K562 (cell line): ENCODE measurements at regions not wholly inside any gene's neighbourhood (a gene's known extent, or its start where the extent isn't known, plus 50 kb on each side); places are given as distances from the start of the nearest gene placed in this dataset.

ENCODE experiments used
- OTX1 ChIP-seq: fragments of 450-650 bp; formaldehyde crosslinking; IDR thresholded peaks from 2 replicates; pipeline ENCODE4 v1.4.0; 2022; ENCODE audit warnings: mild to moderate bottlenecking
- PML ChIP-seq: IDR thresholded peaks from 2 replicates; pipeline ENCODE4 v1.6.1; 2012; ENCODE audit warnings: low read length, inconsistent platforms
- RNF219 ChIP-seq: fragments of 250-450 bp; sonication (Bioruptor Pico); IDR thresholded peaks from 2 replicates; pipeline ENCODE4 v1.5.0; 2022; ENCODE audit warnings: mild to moderate bottlenecking
- WHSC1 ChIP-seq: IDR thresholded peaks from one replicate; pipeline ENCODE4 v1.6.1; 2012; ENCODE audit warnings: low read length, control low read depth, inconsistent platforms
- TF ChIP-seq, protein P1 (sequence below), 2 experiments: fragments of 200-800 bp in 1 of 2; sonication (Bioruptor generic) in 1 of 2; sonication (generic) in 1 of 2; formaldehyde crosslinking in 1 of 2; IDR thresholded peaks in 1 of 2; conservative IDR thresholded peaks in 1 of 2; 2 replicates each; pipeline versions ENCODE4 v1.5.0 to v1.6.1; 2016 to 2020; ENCODE audit warnings: missing compliant biosample characterization in 1 of 2, missing genetic modification characterization in 1 of 2, missing genetic modification reagents in 1 of 2

DNA sequence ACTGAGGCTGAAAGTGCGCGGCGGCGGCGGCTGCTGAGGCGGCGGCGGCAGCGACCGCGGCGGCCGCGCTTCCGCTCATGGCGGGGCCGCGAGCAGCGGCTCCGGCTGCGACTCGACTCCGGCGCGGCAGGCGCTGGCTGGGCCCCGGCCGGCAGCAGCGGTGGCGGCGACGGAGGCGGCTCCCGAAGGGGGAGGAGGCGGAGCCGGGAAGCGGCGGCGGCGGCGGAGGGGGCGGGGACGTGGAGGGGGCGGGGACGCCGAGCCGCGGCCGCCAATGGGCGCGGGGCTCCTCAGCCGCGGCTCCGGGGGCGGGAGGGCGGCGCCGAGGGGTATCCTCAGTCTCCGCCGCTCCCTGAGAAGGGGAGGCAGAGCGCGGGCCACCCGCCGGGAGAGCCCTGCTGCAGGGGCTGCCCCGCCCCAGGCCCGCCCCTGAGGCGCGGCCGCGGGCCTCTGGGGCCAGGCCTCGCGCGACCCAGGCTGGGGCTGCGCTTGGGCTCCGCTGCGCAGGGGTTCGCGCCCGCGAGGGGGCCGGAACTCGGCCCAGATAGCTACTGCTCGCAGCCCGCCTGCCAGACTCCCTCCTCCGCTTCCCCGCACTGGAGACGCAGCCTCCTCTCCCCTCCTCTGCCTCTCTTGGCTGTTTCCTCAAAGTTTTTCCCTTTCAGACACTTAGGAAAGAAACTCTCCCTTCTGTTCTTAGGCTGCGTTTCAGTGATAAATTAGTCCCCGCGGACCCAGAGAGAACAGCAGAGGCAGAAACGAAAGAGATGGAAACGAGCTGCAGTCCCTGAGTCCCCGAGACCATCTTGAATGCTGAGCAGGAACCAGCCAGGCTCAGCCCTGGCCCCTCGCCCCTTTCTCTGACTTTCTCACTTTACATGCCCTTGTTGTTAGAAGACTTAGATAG is 85.0 kb upstream of the MELK start (continued):
- TF ChIP-seq RNF219 (CRISPR knock-in tag) (no peak), OTX1 (CRISPR knock-in tag) (0 out of 2 replicates have a peak, but pooled peaks have one; percentile 11), WHSC1 (no peak), PML (peak; percentile 36; the same call in 1 of the 2 replicates)
- TF ChIP-seq, protein P1, sequence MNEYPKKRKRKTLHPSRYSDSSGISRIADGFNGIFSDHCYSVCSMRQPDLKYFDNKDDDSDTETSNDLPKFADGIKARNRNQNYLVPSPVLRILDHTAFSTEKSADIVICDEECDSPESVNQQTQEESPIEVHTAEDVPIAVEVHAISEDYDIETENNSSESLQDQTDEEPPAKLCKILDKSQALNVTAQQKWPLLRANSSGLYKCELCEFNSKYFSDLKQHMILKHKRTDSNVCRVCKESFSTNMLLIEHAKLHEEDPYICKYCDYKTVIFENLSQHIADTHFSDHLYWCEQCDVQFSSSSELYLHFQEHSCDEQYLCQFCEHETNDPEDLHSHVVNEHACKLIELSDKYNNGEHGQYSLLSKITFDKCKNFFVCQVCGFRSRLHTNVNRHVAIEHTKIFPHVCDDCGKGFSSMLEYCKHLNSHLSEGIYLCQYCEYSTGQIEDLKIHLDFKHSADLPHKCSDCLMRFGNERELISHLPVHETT (CRISPR knock-in tag; conservative IDR thresholded peaks at IDR 0.05 in 1 of 2, IDR thresholded peaks at IDR 0.05 in 1 of 2) = peak in 1 of 2 experiments; percentile 91; a peak in 2 of 4 replicates
